ENCODE measurements at regions not wholly inside any gene's neighbourhood (a gene's known extent, or its start where the extent isn't known, plus 50 kb on each side); places are given as distances from the start of the nearest gene placed in this dataset.

- no peak for DNase-seq (ENCODE audit: low read depth)
- no peak overlapping the region for H3K4me3 ChIP-seq (ENCODE audit: low read depth, low read length)
- TF ChIP-seq CTCF (conservative IDR thresholded peaks at IDR 0.05; ENCODE audit: low read depth, low read length), result no peak
Measured at GRCh38 chr15:69815793-69816192, 281.9 kb downstream of the TLE3 start.

DNA sequence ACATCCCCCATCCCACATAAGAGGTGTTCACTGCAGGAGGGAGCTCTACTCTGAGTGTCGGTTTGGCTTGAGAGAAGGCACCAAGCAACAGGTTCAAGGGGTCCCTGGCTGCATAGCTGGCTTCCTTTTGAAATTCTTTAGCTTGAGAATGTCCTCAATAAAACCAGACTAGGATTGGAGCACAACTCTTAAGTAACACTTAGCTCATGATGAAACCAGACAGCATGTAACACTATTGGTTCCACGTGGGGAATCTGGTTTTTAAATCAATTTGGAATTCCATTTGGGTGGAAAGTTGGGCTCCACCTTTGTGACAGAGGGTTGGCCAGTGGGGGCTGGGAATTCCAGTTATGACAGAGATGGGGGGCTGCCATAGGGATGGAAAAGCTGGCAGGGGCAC lies 281.2 kb downstream of the TLE3 start:
- no peak for DNase-seq (ENCODE audit: low read depth)
- no peak for TF ChIP-seq CTCF (conservative IDR thresholded peaks at IDR 0.05; ENCODE audit: low read depth, low read length)
- H3K4me3 ChIP-seq (ENCODE audit: low read depth, low read length), result no peak overlapping the region

- no peak overlapping the region for H3K4me3 ChIP-seq (ENCODE audit: low read depth, low read length)
Measured at GRCh38 chr15:69818529-69818928, 279.2 kb downstream of the TLE3 start.

GRCh38 chr15:69819371-69819770 lies 278.3 kb downstream of the TLE3 start:
- no peak for TF ChIP-seq CTCF (conservative IDR thresholded peaks at IDR 0.05; ENCODE audit: low read depth, low read length)
- no peak for DNase-seq (ENCODE audit: low read depth)
- no peak overlapping the region for H3K4me3 ChIP-seq (ENCODE audit: low read depth, low read length)

More at GRCh38 chr15:69818529-69818928, 279.2 kb downstream of the TLE3 start:
- TF ChIP-seq CTCF (conservative IDR thresholded peaks at IDR 0.05; ENCODE audit: low read depth, low read length), result no peak
- no peak for DNase-seq (ENCODE audit: low read depth)

DNA sequence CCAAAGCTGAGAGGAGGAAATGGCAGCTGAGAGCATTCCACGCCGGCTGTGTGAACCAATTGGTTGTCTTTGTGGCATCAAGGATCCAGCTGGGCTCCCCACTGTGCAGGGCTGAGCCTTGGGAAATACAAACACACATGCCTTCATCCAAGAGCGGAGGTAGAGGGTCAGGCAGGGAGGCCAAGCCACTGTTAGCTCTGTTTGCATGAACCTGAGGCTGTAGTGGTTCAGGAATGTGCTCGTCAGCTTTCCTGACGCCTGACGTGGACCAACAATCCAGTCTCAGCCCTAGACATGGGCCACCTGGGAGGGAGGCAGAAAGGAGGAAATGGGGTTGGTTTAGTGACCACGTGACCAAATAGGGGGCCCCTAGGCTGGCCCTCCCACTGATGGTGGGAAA lies 276.9 kb downstream of the TLE3 start:
- DNase-seq (ENCODE audit: low read depth), result no peak
- no peak overlapping the region for H3K4me3 ChIP-seq (ENCODE audit: low read depth, low read length)
- no peak for TF ChIP-seq CTCF (conservative IDR thresholded peaks at IDR 0.05; ENCODE audit: low read depth, low read length)

- H3K4me3 ChIP-seq (ENCODE audit: low read depth, low read length), result no peak overlapping the region
- no peak for TF ChIP-seq CTCF (conservative IDR thresholded peaks at IDR 0.05; ENCODE audit: low read depth, low read length)
- no peak for DNase-seq (ENCODE audit: low read depth)
Measured at GRCh38 chr15:69823223-69823907, 274.4 kb downstream of the TLE3 start.

All from epithelial cell of proximal tubule (primary cell).